HG03565 (cell line): ENCODE measurements at regions not wholly inside any gene's neighbourhood (a gene's known extent, or its start where the extent isn't known, plus 50 kb on each side); places are given as distances from the start of the nearest gene placed in this dataset.
"Not testable (repeated sequence)": the region's sequence is repeated elsewhere in the genome, so short reads cannot be mapped to it uniquely, and the experiment has no call there.

Experiments
- ATAC-seq: cut with Tn5 transposase; IDR thresholded peaks from one replicate; pipeline ENCODE4 v1.9.1; 2021; ENCODE audit warnings: mild to moderate bottlenecking, moderate library complexity; ENCODE audit not compliant: unreplicated experiment

DNA sequence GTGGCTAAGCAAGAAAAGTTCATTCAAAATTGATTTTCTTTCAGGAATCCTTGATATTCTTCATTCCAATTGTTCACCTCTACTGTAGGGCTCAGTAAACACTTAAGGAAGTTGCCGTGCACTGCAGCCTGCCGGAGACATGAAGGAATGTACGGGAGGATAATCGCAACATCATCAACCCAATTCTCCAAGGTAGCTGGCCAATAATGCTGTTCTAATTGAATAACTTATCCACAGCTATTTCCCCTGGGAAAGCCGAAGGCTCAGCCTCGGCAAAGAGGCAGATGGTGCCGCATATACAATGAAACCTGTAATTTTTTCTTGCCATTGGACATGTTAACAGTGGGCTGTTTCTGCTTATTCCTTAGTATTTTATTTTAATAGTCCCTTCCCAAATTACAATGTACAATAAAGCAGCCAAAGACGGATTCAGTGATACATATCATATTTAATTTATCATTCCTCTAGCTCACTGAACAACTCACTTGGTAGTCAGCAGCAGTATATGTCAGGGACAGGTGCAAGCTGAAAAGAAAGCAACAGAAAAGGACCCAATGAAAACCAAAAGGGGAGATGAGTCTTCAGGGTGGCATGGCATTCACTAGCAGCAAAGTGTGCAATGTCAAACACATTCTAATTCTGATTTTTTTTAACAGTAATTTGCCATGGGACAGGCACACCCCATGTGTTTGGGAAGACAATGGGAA, 420.5 kb upstream of the KLF12 start:
- ATAC-seq = no peak

DNA sequence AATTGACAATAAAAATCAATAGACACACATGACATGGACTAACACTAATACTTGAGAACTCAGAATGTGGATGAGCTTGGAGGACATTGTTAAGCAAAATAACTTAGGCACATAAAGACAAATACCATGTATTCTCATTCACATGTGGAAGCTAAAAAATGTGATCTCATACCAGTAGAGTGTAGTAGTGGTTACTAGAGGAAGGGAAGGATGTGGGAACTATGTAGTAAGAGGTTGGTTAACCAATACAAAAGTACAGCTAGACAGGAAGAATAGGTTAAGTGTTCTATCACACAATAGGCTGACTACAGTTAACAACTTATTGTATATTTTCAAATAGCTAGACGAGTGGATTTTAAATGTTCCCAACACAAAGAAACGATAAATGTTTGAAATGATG, 415.8 kb upstream of the KLF12 start:
- no peak for ATAC-seq

GRCh38 chr13:74536649-74537048, 402.4 kb upstream of the KLF12 start:
- ATAC-seq = not testable (repeated sequence)

GRCh38 chr13:74533226-74533625, 399.0 kb upstream of the KLF12 start:
- no peak for ATAC-seq

DNA sequence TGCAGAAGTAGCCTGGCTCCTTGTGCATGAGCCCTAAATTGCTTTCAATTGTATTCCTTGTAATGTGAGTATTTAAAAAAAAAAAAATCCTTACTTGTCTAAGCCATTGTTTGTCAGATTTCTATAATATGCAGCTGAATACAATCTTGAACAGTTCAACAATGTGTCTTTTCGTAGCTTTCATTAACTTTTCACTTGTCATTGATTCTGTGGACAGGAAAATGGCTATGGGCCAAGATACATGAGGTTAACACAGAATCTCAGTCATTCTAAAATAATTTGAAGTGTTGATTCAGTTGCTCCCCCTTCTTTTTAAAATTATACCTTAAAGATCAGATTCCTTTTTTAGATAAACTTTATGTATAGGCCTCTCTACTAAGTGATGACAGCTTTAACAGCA, 395.8 kb upstream of the KLF12 start:
- no peak for ATAC-seq

GRCh38 chr13:74528734-74529513, 394.7 kb upstream of the KLF12 start:
- no peak for ATAC-seq

DNA sequence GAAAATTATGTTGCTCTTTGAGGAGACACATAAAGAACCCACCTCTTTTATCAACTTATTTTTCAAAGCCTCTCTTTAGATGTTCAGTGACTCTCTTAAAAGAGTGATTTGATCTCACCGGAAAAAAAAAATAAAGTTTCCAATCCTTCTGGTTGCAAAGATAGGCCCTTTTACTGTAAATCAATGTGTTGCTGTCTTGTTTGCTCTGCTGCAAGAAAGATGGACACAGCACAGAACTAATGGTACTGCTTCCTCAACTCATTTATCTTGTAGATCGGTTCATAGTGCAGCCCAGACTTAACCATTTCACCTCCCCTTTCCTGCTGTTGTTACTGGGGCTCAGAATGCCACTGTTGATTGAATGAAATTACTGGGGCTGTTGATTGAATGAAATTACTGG, 388.9 kb upstream of the KLF12 start:
- no peak for ATAC-seq

DNA sequence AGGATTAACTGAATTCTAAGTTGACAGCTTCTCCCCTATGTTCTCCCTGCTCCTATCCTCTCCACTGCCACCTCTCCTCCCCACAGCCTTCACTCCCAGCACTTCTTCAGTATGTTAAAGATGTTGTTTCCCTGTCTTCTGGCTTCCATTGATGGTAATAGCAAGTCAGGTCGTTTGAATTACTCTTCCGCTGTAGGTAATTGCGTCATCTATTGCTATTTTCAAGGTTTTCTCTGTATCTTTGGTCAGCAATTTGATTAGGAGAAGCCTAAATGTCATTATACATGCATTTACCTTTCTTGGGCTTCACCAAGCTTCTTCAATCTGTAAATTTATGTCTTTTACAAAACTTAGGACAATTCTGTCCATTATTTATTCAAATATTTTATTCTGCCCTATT, 377.3 kb upstream of the KLF12 start:
- ATAC-seq = no peak

DNA sequence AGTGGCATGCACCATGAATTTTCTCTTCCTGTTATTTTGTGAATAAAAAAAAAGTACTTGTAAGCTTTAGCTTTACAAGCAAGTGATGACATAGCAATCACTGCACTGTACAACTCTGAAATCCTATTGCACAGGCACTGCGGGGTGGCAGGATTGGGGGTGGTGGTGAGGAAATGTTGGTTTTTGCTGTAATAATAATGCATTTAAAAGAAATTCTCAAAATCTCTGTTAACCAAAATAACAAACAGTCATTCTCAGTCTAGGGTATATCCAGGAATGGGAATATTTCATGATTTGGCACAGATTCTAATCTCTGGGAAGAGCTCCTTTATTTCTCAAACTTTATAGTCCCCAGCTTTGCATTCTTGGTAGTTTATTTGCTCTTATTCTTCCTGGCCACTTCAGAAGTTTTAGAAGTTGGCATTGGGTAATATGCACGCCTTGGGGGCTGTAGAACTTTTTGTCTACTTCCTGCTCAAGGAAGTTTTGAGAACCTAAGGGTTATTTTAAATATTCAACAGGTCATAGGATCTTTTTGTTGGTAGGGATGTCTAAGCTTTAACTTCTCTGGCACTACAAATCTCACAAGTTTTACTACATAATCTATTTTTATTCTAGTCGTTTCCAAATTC, 353.0 kb upstream of the KLF12 start:
- no peak for ATAC-seq

DNA sequence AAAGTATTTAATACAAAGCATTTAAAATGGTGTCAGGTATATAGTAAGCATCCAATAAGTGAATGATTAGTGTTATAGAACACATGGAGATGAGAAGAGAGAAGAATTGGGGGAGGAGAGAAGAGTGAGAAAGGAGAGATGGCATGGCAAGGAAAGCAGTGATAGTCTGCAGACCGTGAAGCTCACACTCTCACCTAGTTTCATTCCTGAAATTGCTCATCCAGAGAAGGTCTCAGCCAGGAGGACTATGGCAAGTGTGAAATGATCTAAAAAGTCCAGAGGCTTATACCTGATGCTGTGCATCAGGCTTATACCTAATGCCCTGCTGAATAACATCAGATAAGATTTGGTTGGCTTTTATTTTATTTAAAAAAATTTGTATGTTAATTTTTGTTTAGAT, 351.6 kb upstream of the KLF12 start:
- ATAC-seq = no peak

DNA sequence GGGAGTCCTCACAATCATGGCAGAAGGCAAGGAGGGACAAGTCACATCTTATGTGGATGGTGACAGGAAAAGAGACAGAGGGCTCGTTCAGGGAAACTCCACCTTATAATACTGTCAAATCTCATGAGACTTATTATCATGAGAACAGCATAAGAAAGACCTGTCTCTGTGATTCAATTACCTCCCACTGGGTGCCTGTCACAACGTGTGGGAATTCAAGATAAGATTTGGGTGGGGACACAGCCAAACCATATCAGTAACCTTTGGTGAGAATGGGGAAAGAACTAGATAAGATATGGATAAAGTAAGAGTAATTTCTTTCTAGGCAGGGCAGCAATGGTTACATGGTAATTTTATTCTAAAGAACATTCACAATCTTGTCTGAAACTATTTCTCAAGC, 344.9 kb upstream of the KLF12 start:
- no peak for ATAC-seq

- no peak for ATAC-seq
Observed at GRCh38 chr13:74476788-74477187, 342.6 kb upstream of the KLF12 start.

- ATAC-seq = no peak
Observed at GRCh38 chr13:74476365-74476764, 342.2 kb upstream of the KLF12 start.

GRCh38 chr13:74466864-74467263, 332.7 kb upstream of the KLF12 start:
- no peak for ATAC-seq

DNA sequence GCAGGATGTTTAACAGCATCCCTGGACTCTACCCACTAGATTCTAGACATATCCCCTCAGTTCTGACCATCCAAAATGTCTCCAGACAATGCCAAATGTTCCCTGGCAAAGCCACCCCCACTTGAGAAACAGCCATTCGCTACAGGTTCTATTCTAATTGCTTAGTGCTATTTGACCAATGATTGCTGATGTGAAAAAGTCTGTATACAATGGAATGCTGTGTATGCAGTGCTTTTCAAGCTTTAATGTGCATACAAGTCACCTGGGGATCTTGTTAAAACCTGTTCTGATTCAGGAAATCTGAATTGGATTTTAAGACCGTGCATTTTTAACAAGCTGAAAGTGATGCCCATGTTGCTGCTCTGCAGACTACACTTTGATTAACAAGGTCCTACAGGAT, 331.8 kb upstream of the KLF12 start:
- ATAC-seq = no peak

GRCh38 chr13:74465271-74465670, 331.1 kb upstream of the KLF12 start:
- no peak for ATAC-seq

DNA sequence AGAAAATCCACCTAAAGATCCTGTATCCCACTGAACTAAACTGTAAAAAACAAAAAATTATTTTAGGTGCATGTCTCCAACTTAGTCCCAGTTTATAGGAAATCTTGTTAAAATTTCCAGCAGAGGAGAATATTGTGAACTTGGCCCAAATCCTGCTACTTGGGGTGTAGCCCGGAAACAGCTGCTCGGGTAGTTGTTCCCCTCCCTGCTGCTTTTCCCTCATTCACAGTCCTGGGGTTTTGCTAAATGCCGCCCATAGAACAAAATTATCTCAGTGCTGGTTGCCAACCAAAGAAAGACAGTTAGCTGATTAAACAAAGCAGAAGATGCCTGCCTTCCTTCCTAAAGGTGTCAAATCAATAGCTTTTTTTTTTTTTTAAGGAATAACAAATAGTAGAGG, 330.5 kb upstream of the KLF12 start:
- ATAC-seq = no peak

DNA sequence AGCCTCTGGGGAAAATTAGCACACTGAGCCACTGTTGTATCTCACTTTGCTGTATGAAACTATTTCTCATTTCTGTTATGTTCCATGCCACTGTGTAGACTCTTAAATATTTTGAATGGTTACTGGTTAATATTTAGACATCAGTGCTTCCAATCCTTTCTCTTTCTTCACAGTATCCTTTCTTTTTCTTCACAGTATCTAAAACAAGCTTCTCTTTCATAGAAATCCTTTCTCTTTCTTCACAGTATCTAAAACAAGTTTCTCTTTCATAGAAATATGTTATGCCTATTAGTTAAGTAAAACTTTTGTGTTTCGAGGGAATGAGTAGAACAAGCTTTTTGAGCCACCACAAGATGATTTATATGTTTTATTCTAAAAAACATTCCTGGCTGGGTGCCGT, 326.8 kb upstream of the KLF12 start:
- no peak for ATAC-seq

- ATAC-seq = no peak
Observed at GRCh38 chr13:74452881-74453280, 318.7 kb upstream of the KLF12 start.

GRCh38 chr13:74452176-74452575, 318.0 kb upstream of the KLF12 start:
- no peak for ATAC-seq

- no peak for ATAC-seq
Observed at GRCh38 chr13:74450964-74451363, 316.8 kb upstream of the KLF12 start.

GRCh38 chr13:74450525-74450845, 316.3 kb upstream of the KLF12 start:
- no peak for ATAC-seq
